ENCODE measurements at regions not wholly inside any gene's neighbourhood (a gene's known extent, or its start where the extent isn't known, plus 50 kb on each side); places are given as distances from the start of the nearest gene placed in this dataset.

DNA sequence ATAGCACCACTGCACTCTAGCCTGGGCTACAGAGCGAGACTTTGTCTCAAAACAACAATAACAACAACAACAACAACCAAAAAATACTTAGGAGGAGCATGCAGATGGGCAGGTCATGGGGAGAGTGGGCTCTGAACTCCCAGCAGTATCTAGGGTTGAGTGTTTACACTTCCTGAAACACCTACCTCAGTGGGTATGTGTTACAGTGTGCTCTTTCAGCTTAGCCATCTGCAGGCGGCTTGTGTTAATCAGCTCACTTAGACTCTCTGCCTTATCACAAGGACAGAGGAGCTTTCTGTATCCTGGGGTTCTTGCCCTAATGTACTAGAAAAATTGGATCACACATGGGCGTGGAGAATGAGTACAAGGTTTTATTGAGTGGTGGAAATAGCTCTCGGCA is 340.2 kb downstream of the KIF20B start:
- Histone ChIP-seq H3K79me2 (ENCODE audit: insufficient read depth, low read depth, low read length) (no peaks in the 10 kb centered on the region), H4K20me1 (ENCODE audit: insufficient read depth, low read length) (no peaks in the 10 kb centered on the region), H3K36me3 (ENCODE audit: insufficient read depth, low read length) (0 out of 2 replicates have a peak, but pooled peaks cover 4% of the 10 kb centered on the region), H3K4me1 (ENCODE audit: insufficient read depth, low read length, poor library complexity, severe bottlenecking) (peaks cover 10% of the 10 kb centered on the region), H3K27ac (ENCODE audit: low read depth, low read length, poor library complexity, severe bottlenecking) (no peak overlapping the region), H2AFZ (ENCODE audit: low read length) (no peak overlapping the region), H3K9me2 (ENCODE audit: insufficient read depth, low read length) (no peaks in the 10 kb centered on the region; the same call in 1 of the 2 replicates), H3K4me2 (ENCODE audit: low read length) (no peak overlapping the region), H3K4me3 (ENCODE audit: low read depth, low read length, poor library complexity, severe bottlenecking) (no peak overlapping the region), H3K9me3 (ENCODE audit: low read length) (no peaks in the 10 kb centered on the region; the same call in 1 of the 2 replicates)
- no peak for DNase-seq (ENCODE audit: low spot score)
- ChIA-PET CTCF (ENCODE audit: unreplicated experiment) (no interaction called here), POLR2A (interaction anchor here (0.5 to 1.3 kb wide), 3 partner anchors 628 to 1060 kb away, joined by 3 read pairs; partner anchors contain the start of gene IFIT5)
- no TSS peak for BruUV-seq (replicated peaks)
- intact Hi-C loops (cut with micrococcal nuclease; ENCODE audit: unreplicated experiment) = loop anchor here (10.0 kb wide), 1 partner anchor 397 kb away; the partner anchor contains the start of gene PANK1
- TF ChIP-seq, protein P1, sequence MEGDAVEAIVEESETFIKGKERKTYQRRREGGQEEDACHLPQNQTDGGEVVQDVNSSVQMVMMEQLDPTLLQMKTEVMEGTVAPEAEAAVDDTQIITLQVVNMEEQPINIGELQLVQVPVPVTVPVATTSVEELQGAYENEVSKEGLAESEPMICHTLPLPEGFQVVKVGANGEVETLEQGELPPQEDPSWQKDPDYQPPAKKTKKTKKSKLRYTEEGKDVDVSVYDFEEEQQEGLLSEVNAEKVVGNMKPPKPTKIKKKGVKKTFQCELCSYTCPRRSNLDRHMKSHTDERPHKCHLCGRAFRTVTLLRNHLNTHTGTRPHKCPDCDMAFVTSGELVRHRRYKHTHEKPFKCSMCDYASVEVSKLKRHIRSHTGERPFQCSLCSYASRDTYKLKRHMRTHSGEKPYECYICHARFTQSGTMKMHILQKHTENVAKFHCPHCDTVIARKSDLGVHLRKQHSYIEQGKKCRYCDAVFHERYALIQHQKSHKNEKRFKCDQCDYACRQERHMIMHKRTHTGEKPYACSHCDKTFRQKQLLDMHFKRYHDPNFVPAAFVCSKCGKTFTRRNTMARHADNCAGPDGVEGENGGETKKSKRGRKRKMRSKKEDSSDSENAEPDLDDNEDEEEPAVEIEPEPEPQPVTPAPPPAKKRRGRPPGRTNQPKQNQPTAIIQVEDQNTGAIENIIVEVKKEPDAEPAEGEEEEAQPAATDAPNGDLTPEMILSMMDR (conservative IDR thresholded peaks at IDR 0.05; ENCODE audit: low read length) = no peak

DNA sequence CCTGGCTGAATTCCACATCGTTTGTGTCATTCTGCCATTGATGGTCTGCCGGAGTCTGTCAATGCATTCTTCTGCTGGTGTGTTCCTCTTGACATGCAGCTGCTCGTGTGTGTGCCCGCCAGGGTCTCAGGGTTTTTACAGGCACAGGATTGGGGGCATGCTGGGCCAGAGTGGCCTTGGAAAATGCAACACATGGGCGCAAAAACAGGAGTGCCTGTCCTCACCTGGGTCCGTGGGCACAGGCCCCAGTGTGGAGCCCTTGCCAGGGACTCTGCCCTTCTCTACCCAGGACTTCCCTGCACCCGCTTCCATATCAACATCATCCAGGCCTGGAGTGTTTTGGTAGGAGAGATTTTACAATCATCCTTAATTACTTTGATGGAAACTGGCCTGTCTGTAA is 340.7 kb downstream of the KIF20B start:
- no peak for DNase-seq (ENCODE audit: low spot score)
- H3K4me1 ChIP-seq (ENCODE audit: insufficient read depth, low read length, poor library complexity, severe bottlenecking) = peaks cover 15% of the 10 kb centered on the region
- no peak overlapping the region for H3K4me2 ChIP-seq (ENCODE audit: low read length)
- H3K9me2 ChIP-seq (ENCODE audit: insufficient read depth, low read length) = no peaks in the 10 kb centered on the region
- H2AFZ ChIP-seq (ENCODE audit: low read length) = no peak overlapping the region
- no peak for TF ChIP-seq EZH2phosphoT487 (IDR thresholded peaks at IDR 0.05; ENCODE audit: borderline replicate concordance, low read depth, low read length)
- TF ChIP-seq, protein P1 (conservative IDR thresholded peaks at IDR 0.05; ENCODE audit: low read length) = no peak
- no TSS peak for BruUV-seq (replicated peaks)
- CTCF ChIA-PET (ENCODE audit: unreplicated experiment) = no interaction called here
- H4K20me1 ChIP-seq (ENCODE audit: insufficient read depth, low read length) = no peaks in the 10 kb centered on the region
- H3K4me3 ChIP-seq (ENCODE audit: low read depth, low read length, poor library complexity, severe bottlenecking) = no peak overlapping the region
- 0 out of 2 replicates have a peak, but pooled peaks cover 4% of the 10 kb centered on the region for H3K36me3 ChIP-seq (ENCODE audit: insufficient read depth, low read length)
- H3K79me2 ChIP-seq (ENCODE audit: insufficient read depth, low read depth, low read length) = no peaks in the 10 kb centered on the region
- no peaks in the 10 kb centered on the region; the same call in 1 of the 2 replicates for H3K9me3 ChIP-seq (ENCODE audit: low read length)
- POLR2A ChIA-PET = interaction anchor here (1.1 kb wide), 1 partner anchor 92 kb away, joined by 4 read pairs; no protein-coding TSS in a partner anchor
- no peak overlapping the region for H3K27ac ChIP-seq (ENCODE audit: low read depth, low read length, poor library complexity, severe bottlenecking)
- intact Hi-C loops (cut with micrococcal nuclease; ENCODE audit: unreplicated experiment) = loop anchor here (10.0 kb wide), 1 partner anchor 397 kb away; the partner anchor contains the start of gene PANK1

DNA sequence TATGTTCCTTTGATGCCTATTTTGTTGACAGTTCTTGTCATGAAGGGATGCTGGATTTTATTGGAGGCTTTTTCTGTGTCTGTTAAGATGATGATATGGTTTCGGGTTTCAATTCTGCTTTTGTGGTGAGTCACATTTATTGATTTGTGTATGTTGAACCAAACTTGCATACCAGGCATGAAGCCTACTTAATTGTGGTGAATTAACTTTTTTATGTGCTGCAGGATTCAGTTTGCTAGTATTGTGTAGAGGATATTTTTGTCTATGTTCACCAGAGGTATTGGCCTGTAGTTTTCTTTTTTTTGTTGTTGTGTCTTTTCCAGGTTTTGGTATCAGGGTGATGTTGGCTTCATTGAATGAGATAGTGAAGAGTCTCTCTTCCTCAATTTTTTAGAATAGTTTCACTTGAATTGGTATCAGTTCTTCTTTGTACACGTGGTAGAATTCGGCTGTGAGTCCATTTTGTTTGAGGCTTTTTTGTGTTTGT is 345.9 kb downstream of the KIF20B start:
- H3K27ac ChIP-seq (ENCODE audit: low read depth, low read length, poor library complexity, severe bottlenecking) = peak overlapping the region; percentile 85
- H3K36me3 ChIP-seq (ENCODE audit: insufficient read depth, low read length) = peaks cover 13% of the 10 kb centered on the region; the same call in 1 of the 2 replicates
- peak overlapping the region; percentile 5 for H3K4me3 ChIP-seq (ENCODE audit: low read depth, low read length, poor library complexity, severe bottlenecking)
- POLR2A ChIA-PET = no interaction called here
- H3K9me3 ChIP-seq (ENCODE audit: low read length) = peaks cover 19% of the 10 kb centered on the region; the same call in 1 of the 2 replicates
- peak overlapping the region; percentile 45 for H3K4me2 ChIP-seq (ENCODE audit: low read length)
- intact Hi-C loops (cut with micrococcal nuclease; ENCODE audit: unreplicated experiment) = loop anchor here (10.0 kb wide), 1 partner anchor 402 kb away; the partner anchor contains the start of gene PANK1
- no peaks in the 10 kb centered on the region for H3K9me2 ChIP-seq (ENCODE audit: insufficient read depth, low read length)
- H4K20me1 ChIP-seq (ENCODE audit: insufficient read depth, low read length) = no peaks in the 10 kb centered on the region
- CTCF ChIA-PET (ENCODE audit: unreplicated experiment) = no interaction called here
- no TSS peak for BruUV-seq (replicated peaks)
- DNase-seq (ENCODE audit: low spot score) = peak; percentile 80
- H3K4me1 ChIP-seq (ENCODE audit: insufficient read depth, low read length, poor library complexity, severe bottlenecking) = peaks cover 33% of the 10 kb centered on the region
- peak overlapping the region; percentile 50; the same call in 1 of the 2 replicates for H2AFZ ChIP-seq (ENCODE audit: low read length)
- H3K79me2 ChIP-seq (ENCODE audit: insufficient read depth, low read depth, low read length) = no peaks in the 10 kb centered on the region
- no peak for TF ChIP-seq EZH2phosphoT487 (IDR thresholded peaks at IDR 0.05; ENCODE audit: borderline replicate concordance, low read depth, low read length)
- TF ChIP-seq, protein P1 (conservative IDR thresholded peaks at IDR 0.05; ENCODE audit: low read length) = no peak

Data from OCI-LY7 (cell line).